SU-DHL-6 (cell line): ENCODE measurements at regions not wholly inside any gene's neighbourhood (a gene's known extent, or its start where the extent isn't known, plus 50 kb on each side); places are given as distances from the start of the nearest gene placed in this dataset.

Experiments used
- H2AFZ ChIP-seq: fragments of 200-600 bp; sonication (generic); 2 replicates; pipeline ENCODE4 v1.6.1; 2014; ENCODE audit warnings: low read depth, mild to moderate bottlenecking, moderate library complexity, mixed read lengths, antibody characterized with exemption, low read length; ENCODE audit not compliant: severe bottlenecking
- H3F3A ChIP-seq: fragments of 200-600 bp; shearing (Covaris generic); 2 replicates; pipeline ENCODE4 v1.6.0; 2016; ENCODE audit warnings: antibody characterized with exemption, mild to moderate bottlenecking; ENCODE audit not compliant: insufficient read depth
- H3K27ac ChIP-seq: fragments of 200-600 bp; sonication (generic); 2 replicates; pipeline ENCODE4 v1.5.1; 2016; ENCODE audit warnings: low read depth, mild to moderate bottlenecking, low read length, moderate library complexity, mixed read lengths
- H3K27me3 ChIP-seq: fragments of 200-600 bp; sonication (generic), shearing (Covaris generic); 2 replicates; pipeline ENCODE4 v1.6.0; 2014; ENCODE audit warnings: mild to moderate bottlenecking, low read length
- H3K36me3 ChIP-seq: fragments of 200-600 bp; sonication (generic); 2 replicates; pipeline ENCODE4 v1.6.1; 2014; ENCODE audit warnings: mild to moderate bottlenecking, low read length, mixed read lengths
- H3K4me2 ChIP-seq: fragments of 300-600, 200-600 bp; shearing (Covaris generic), sonication (generic); 2 replicates; pipeline ENCODE4 v1.6.0; 2014; ENCODE audit warnings: low read length, low read depth, mild to moderate bottlenecking; ENCODE audit not compliant: poor library complexity, severe bottlenecking
- H3K4me3 ChIP-seq: fragments of 200-600 bp; sonication (generic); 2 replicates; pipeline ENCODE4 v1.5.1; 2014; ENCODE audit warnings: antibody characterized with exemption, low read length, mild to moderate bottlenecking, mixed read lengths; ENCODE audit not compliant: insufficient read depth, poor library complexity, severe bottlenecking
- H3K79me2 ChIP-seq: fragments of 200-600 bp; sonication (generic); 2 replicates; pipeline ENCODE4 v1.6.1; 2014; ENCODE audit warnings: mild to moderate bottlenecking, low read length, moderate library complexity; ENCODE audit not compliant: insufficient read depth
- H3K9ac ChIP-seq: fragments of 200-600 bp; sonication (generic); 2 replicates; pipeline ENCODE4 v1.7.0; 2014; ENCODE audit warnings: mild to moderate bottlenecking, low read length
- H3K9me2 ChIP-seq: fragments of 200-600 bp; sonication (generic); replicated peaks from 2 replicates; pipeline ENCODE4 v1.6.1; 2014; ENCODE audit warnings: low read length; ENCODE audit not compliant: insufficient read depth
- H3K9me3 ChIP-seq: fragments of 200-600 bp; sonication (generic); 2 replicates; pipeline ENCODE4 v1.6.1; 2014; ENCODE audit warnings: low read length, mixed read lengths; ENCODE audit not compliant: insufficient read depth
- H4K20me1 ChIP-seq: fragments of 200-600 bp; sonication (generic); 2 replicates; pipeline ENCODE4 v1.6.1; 2014; ENCODE audit warnings: low read depth, mild to moderate bottlenecking, antibody characterized with exemption, low read length, moderate library complexity, mixed read lengths
- EZH2phosphoT487 ChIP-seq: fragments of 200-600 bp; sonication (generic), shearing (Covaris generic); conservative IDR thresholded peaks from 2 replicates; pipeline ENCODE4 v1.6.1; 2018; ENCODE audit warnings: mild to moderate bottlenecking, antibody characterized with exemption, low read length, moderate library complexity, mixed read lengths
- TF ChIP-seq, protein P1 (sequence below): fragments of 200-600 bp; sonication (generic); IDR thresholded peaks from one replicate; pipeline ENCODE4 v1.5.1; 2017; ENCODE audit warnings: antibody characterized with exemption, mild to moderate bottlenecking, low read length, moderate library complexity; ENCODE audit not compliant: insufficient read depth, poor library complexity, severe bottlenecking

DNA sequence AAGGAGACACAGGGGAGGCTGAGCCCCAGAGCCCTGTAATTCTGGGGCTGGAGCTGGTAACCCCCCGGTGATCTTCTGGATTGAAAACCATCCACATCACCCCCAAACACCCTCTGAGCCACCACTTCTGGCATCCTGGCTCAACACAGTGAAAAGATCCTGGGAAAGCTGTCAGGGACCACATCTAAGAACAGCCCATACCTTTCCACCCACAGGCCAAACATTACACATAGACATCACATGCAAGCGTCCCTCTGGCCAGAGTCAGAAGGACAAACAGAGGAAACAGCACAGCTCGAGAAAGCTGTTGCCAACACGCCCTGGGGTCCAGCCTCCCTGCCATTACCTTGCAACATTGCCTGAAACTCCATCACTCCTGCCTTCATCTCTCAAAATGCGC lies 469.5 kb downstream of the SOX6 start:
- H4K20me1 ChIP-seq: no peaks in the 10 kb centered on the region
- no peaks in the 10 kb centered on the region for H3K9me2 ChIP-seq
- H3K9me3 ChIP-seq: no peaks in the 10 kb centered on the region
- no peak overlapping the region for H3K27ac ChIP-seq
- H3K4me2 ChIP-seq: no peak overlapping the region
- TF ChIP-seq EZH2phosphoT487: no peak
- TF ChIP-seq, protein P1, sequence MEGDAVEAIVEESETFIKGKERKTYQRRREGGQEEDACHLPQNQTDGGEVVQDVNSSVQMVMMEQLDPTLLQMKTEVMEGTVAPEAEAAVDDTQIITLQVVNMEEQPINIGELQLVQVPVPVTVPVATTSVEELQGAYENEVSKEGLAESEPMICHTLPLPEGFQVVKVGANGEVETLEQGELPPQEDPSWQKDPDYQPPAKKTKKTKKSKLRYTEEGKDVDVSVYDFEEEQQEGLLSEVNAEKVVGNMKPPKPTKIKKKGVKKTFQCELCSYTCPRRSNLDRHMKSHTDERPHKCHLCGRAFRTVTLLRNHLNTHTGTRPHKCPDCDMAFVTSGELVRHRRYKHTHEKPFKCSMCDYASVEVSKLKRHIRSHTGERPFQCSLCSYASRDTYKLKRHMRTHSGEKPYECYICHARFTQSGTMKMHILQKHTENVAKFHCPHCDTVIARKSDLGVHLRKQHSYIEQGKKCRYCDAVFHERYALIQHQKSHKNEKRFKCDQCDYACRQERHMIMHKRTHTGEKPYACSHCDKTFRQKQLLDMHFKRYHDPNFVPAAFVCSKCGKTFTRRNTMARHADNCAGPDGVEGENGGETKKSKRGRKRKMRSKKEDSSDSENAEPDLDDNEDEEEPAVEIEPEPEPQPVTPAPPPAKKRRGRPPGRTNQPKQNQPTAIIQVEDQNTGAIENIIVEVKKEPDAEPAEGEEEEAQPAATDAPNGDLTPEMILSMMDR: no peak
- H3F3A ChIP-seq: no peaks in the 10 kb centered on the region
- H3K9ac ChIP-seq: no peak overlapping the region
- no peaks in the 10 kb centered on the region for H3K36me3 ChIP-seq
- H2AFZ ChIP-seq: no peak overlapping the region
- H3K79me2 ChIP-seq: no peaks in the 10 kb centered on the region
- H3K4me3 ChIP-seq: no peak overlapping the region
- H3K27me3 ChIP-seq: no peaks in the 10 kb centered on the region

DNA sequence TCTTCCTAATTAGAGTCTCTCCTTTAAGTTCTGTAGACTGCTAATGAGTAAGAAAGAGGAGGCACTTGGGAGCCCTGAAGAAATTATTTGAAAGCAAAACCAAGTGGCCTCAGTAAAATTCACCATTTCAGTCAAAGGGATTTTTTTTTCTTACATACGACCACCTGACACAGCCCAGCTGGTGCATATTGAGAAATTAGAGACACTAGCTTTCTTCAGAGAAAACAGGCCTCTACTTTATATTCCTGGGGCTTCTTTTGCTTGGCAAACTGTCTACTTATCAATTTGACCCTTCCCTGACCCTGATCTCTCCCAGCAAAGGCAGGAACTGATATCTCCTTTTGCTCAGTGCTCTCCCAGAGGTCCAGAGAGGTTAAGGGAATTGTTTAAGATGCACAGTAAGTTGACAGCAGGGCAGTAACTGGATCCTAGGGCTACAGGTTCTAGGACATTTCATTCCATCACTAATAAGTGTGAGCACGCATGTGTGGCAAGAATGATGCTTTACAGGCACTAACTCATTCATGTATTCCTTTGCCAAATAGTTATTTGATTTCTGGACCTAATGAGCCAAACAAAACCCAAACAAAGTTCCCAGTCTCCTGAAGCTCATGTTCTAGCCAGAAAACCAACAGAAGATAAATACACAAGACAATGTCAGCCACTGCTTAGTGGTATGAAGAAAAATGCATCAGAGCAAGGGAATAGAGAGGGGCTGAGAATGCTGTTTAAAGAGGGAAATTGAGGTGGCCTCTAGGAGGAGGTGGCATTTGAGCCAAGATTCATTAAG lies 467.6 kb downstream of the SOX6 start:
- no peaks in the 10 kb centered on the region for H3F3A ChIP-seq
- H2AFZ ChIP-seq: no peak overlapping the region
- no peaks in the 10 kb centered on the region for H3K79me2 ChIP-seq
- H3K27me3 ChIP-seq: no peaks in the 10 kb centered on the region
- H3K9me2 ChIP-seq: no peaks in the 10 kb centered on the region
- H3K9ac ChIP-seq: no peak overlapping the region
- H3K27ac ChIP-seq: no peak overlapping the region
- no peak overlapping the region for H3K4me2 ChIP-seq
- H3K36me3 ChIP-seq: no peaks in the 10 kb centered on the region
- no peaks in the 10 kb centered on the region for H4K20me1 ChIP-seq
- no peaks in the 10 kb centered on the region for H3K9me3 ChIP-seq
- H3K4me3 ChIP-seq: no peak overlapping the region
- TF ChIP-seq, protein P1: no peak
- TF ChIP-seq EZH2phosphoT487: no peak

DNA sequence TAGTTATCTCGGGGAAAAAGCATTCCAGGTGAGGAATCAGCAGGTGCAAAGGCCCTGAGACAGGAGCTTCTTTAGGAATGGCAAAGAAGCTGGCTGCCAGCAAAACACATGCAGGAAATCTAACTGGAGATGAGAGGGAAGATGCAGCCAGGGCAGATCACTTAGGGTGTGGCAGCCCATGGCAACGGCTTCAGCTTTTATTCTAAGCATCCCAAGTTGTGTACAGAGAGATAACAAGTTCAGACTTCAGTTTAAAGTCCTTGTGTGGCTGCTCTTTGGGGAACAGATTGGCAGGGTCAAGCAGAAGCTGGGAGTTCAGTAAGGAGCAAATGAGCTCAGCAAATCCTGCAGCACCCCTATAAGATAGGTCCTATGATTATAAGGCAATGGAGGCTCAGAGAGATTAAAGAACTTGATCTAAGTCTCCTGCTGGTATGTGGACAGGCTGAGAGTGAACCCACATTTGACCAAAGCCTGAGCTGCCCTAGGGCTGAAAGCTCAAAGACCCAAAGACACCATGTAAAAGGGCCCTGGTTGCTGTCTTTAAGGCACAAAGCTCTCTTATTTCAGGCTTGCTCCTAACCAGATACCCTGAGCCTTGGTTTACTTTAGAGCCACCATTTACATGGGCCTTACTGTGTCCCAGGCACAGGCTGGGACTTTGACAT lies 466.8 kb downstream of the SOX6 start:
- Histone ChIP-seq H3K36me3 (no peaks in the 10 kb centered on the region), H3K9me3 (no peaks in the 10 kb centered on the region), H3K79me2 (no peaks in the 10 kb centered on the region), H2AFZ (no peak overlapping the region), H3K9me2 (no peaks in the 10 kb centered on the region), H3K27me3 (no peaks in the 10 kb centered on the region), H4K20me1 (no peaks in the 10 kb centered on the region), H3K4me3 (no peak overlapping the region), H3F3A (no peaks in the 10 kb centered on the region), H3K4me2 (no peak overlapping the region), H3K27ac (no peak overlapping the region), H3K9ac (no peak overlapping the region)
- TF ChIP-seq EZH2phosphoT487: no peak
- TF ChIP-seq, protein P1: no peak
